IPS-15b (cell line): ENCODE measurements at regions not wholly inside any gene's neighbourhood (a gene's known extent, or its start where the extent isn't known, plus 50 kb on each side); places are given as distances from the start of the nearest gene placed in this dataset.

Experiments used
- H3K27me3 ChIP-seq: one replicate; pipeline ENCODE4 v1.6.1; 2013; ENCODE audit warnings: low read length; ENCODE audit not compliant: control insufficient read depth, insufficient read depth
- H3K36me3 ChIP-seq: one replicate; pipeline ENCODE4 v1.6.1; 2013; ENCODE audit warnings: low read length; ENCODE audit not compliant: control insufficient read depth, insufficient read depth
- H3K4me1 ChIP-seq: one replicate; pipeline ENCODE4 v1.6.1; 2013; ENCODE audit warnings: mild to moderate bottlenecking, low read length; ENCODE audit not compliant: control insufficient read depth, insufficient read depth
- H3K4me3 ChIP-seq: one replicate; pipeline ENCODE4 v1.5.1; 2013; ENCODE audit warnings: low read depth, low read length
- H3K9ac ChIP-seq: one replicate; pipeline ENCODE4 v1.6.1; 2013; ENCODE audit warnings: low read depth, mild to moderate bottlenecking, low read length
- H3K9me3 ChIP-seq: one replicate; pipeline ENCODE4 v1.6.1; 2013; ENCODE audit warnings: mild to moderate bottlenecking, low read length; ENCODE audit not compliant: control insufficient read depth, insufficient read depth

GRCh38 chr22:27152883-27153282 is 495.5 kb downstream of the MIAT start:
- Histone ChIP-seq H3K9me3 (peaks cover 3% of the 10 kb centered on the region), H3K27me3 (no peaks in the 10 kb centered on the region), H3K4me3 (no peak overlapping the region)

GRCh38 chr22:27153386-27153785 is 496.0 kb downstream of the MIAT start:
- H3K4me3 ChIP-seq: no peak overlapping the region

More at GRCh38 chr22:27152883-27153282, 495.5 kb downstream of the MIAT start:
- H3K9ac ChIP-seq: no peak overlapping the region
- no peaks in the 10 kb centered on the region for H3K36me3 ChIP-seq
- H3K4me1 ChIP-seq: peaks cover 3% of the 10 kb centered on the region

GRCh38 chr22:27154717-27155116 is 497.3 kb downstream of the MIAT start:
- Histone ChIP-seq H3K9ac (no peak overlapping the region), H3K27me3 (no peaks in the 10 kb centered on the region), H3K4me1 (peaks cover 8% of the 10 kb centered on the region), H3K9me3 (peaks cover 3% of the 10 kb centered on the region), H3K4me3 (no peak overlapping the region), H3K36me3 (no peaks in the 10 kb centered on the region)

More at GRCh38 chr22:27153386-27153785, 496.0 kb downstream of the MIAT start:
- Histone ChIP-seq H3K36me3 (no peaks in the 10 kb centered on the region), H3K27me3 (no peaks in the 10 kb centered on the region), H3K4me1 (peaks cover 3% of the 10 kb centered on the region), H3K9me3 (peaks cover 3% of the 10 kb centered on the region), H3K9ac (no peak overlapping the region)

- no peaks in the 10 kb centered on the region for H3K36me3 ChIP-seq
- no peak overlapping the region for H3K4me3 ChIP-seq
- H3K4me1 ChIP-seq: peaks cover 15% of the 10 kb centered on the region
- H3K9me3 ChIP-seq: peaks cover 3% of the 10 kb centered on the region
- H3K27me3 ChIP-seq: peaks cover 3% of the 10 kb centered on the region
- no peak overlapping the region for H3K9ac ChIP-seq
Observed at GRCh38 chr22:27156821-27157489, 499.6 kb downstream of the MIAT start.

GRCh38 chr22:27157666-27158370 is 500.4 kb downstream of the MIAT start:
- Histone ChIP-seq H3K36me3 (no peaks in the 10 kb centered on the region), H3K9ac (no peak overlapping the region), H3K9me3 (peaks cover 3% of the 10 kb centered on the region), H3K27me3 (peaks cover 4% of the 10 kb centered on the region), H3K4me3 (no peak overlapping the region), H3K4me1 (peaks cover 15% of the 10 kb centered on the region)

GRCh38 chr22:27159016-27159415 is 501.6 kb downstream of the MIAT start:
- Histone ChIP-seq H3K9me3 (no peaks in the 10 kb centered on the region), H3K36me3 (no peaks in the 10 kb centered on the region), H3K4me3 (no peak overlapping the region), H3K9ac (no peak overlapping the region), H3K4me1 (peaks cover 15% of the 10 kb centered on the region), H3K27me3 (peaks cover 7% of the 10 kb centered on the region)

- H3K9ac ChIP-seq: no peak overlapping the region
- H3K36me3 ChIP-seq: no peaks in the 10 kb centered on the region
- H3K4me3 ChIP-seq: no peak overlapping the region
- peaks cover 15% of the 10 kb centered on the region for H3K4me1 ChIP-seq
- peaks cover 7% of the 10 kb centered on the region for H3K27me3 ChIP-seq
- no peaks in the 10 kb centered on the region for H3K9me3 ChIP-seq
Observed at GRCh38 chr22:27159716-27160295, 502.4 kb downstream of the MIAT start.

GRCh38 chr22:27163162-27164137 is 506.1 kb downstream of the MIAT start:
- peaks cover 10% of the 10 kb centered on the region for H3K27me3 ChIP-seq
- H3K9ac ChIP-seq: no peak overlapping the region
- no peaks in the 10 kb centered on the region for H3K9me3 ChIP-seq
- H3K36me3 ChIP-seq: no peaks in the 10 kb centered on the region
- H3K4me1 ChIP-seq: peaks cover 12% of the 10 kb centered on the region
- no peak overlapping the region for H3K4me3 ChIP-seq

GRCh38 chr22:27164781-27165503 is 507.6 kb downstream of the MIAT start:
- Histone ChIP-seq H3K9me3 (no peaks in the 10 kb centered on the region), H3K9ac (no peak overlapping the region), H3K4me1 (peaks cover 4% of the 10 kb centered on the region)

GRCh38 chr22:27168681-27169080 is 511.3 kb downstream of the MIAT start:
- H3K27me3 ChIP-seq: peaks cover 3% of the 10 kb centered on the region
- no peaks in the 10 kb centered on the region for H3K9me3 ChIP-seq
- no peak overlapping the region for H3K4me3 ChIP-seq
- H3K36me3 ChIP-seq: no peaks in the 10 kb centered on the region
- no peak overlapping the region for H3K9ac ChIP-seq
- no peaks in the 10 kb centered on the region for H3K4me1 ChIP-seq

More at GRCh38 chr22:27164781-27165503, 507.6 kb downstream of the MIAT start:
- H3K36me3 ChIP-seq: no peaks in the 10 kb centered on the region
- H3K4me3 ChIP-seq: no peak overlapping the region
- H3K27me3 ChIP-seq: peaks cover 10% of the 10 kb centered on the region

GRCh38 chr22:27170491-27170890 is 513.1 kb downstream of the MIAT start:
- Histone ChIP-seq H3K4me1 (peaks cover 7% of the 10 kb centered on the region), H3K36me3 (no peaks in the 10 kb centered on the region), H3K9me3 (no peaks in the 10 kb centered on the region), H3K27me3 (peaks cover 3% of the 10 kb centered on the region), H3K9ac (no peak overlapping the region), H3K4me3 (no peak overlapping the region)
